ENCODE measurements at regions not wholly inside any gene's neighbourhood (a gene's known extent, or its start where the extent isn't known, plus 50 kb on each side); places are given as distances from the start of the nearest gene placed in this dataset.

DNA sequence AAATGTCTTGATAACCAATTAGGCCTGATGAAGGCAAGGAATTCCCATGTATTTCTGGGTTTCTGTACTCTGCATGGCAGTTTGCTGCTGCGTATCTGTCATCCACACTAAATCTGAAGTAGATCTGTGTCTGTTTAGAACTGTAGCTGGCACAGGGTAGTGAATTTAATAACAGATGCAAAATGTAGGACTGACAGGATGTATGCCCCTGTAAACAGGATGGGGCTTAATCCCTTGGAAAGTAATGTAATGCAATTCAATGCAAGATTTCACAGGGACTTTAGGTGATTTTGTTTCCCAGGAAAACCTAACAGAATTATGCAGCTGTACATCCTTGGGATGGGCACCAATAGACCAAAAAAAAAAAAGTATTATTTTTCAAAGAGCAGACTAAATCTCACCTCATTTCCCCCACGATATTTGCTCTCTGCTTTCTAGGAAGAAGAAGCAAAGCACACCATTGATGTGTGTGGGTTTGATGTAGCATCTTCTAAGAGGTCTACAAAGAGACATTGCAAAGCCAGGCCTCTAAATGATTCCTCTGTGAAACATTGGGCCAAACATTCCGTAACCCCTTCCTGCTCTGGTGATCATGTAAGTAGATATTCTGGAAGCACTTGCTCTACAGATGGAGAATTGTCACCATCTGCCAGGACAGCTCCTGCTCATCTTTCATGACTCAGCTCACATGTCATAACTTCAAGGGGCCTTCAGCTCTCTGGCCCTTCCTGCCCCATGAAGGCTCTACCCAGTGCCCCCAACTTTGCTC is 464.3 kb upstream of the RGMA start (continued):
- TF ChIP-seq, protein P1, sequence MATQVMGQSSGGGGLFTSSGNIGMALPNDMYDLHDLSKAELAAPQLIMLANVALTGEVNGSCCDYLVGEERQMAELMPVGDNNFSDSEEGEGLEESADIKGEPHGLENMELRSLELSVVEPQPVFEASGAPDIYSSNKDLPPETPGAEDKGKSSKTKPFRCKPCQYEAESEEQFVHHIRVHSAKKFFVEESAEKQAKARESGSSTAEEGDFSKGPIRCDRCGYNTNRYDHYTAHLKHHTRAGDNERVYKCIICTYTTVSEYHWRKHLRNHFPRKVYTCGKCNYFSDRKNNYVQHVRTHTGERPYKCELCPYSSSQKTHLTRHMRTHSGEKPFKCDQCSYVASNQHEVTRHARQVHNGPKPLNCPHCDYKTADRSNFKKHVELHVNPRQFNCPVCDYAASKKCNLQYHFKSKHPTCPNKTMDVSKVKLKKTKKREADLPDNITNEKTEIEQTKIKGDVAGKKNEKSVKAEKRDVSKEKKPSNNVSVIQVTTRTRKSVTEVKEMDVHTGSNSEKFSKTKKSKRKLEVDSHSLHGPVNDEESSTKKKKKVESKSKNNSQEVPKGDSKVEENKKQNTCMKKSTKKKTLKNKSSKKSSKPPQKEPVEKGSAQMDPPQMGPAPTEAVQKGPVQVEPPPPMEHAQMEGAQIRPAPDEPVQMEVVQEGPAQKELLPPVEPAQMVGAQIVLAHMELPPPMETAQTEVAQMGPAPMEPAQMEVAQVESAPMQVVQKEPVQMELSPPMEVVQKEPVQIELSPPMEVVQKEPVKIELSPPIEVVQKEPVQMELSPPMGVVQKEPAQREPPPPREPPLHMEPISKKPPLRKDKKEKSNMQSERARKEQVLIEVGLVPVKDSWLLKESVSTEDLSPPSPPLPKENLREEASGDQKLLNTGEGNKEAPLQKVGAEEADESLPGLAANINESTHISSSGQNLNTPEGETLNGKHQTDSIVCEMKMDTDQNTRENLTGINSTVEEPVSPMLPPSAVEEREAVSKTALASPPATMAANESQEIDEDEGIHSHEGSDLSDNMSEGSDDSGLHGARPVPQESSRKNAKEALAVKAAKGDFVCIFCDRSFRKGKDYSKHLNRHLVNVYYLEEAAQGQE (IDR thresholded peaks at IDR 0.05; ENCODE audit: low read depth), result no peak
- TF ChIP-seq POLR2AphosphoS5 (IDR thresholded peaks at IDR 0.05; ENCODE audit: low read depth, low read length) (no peak), TCF7L2 (IDR thresholded peaks at IDR 0.05; ENCODE audit: borderline replicate concordance, extremely low read depth, insufficient read depth, insufficient read length) (no peak)

DNA sequence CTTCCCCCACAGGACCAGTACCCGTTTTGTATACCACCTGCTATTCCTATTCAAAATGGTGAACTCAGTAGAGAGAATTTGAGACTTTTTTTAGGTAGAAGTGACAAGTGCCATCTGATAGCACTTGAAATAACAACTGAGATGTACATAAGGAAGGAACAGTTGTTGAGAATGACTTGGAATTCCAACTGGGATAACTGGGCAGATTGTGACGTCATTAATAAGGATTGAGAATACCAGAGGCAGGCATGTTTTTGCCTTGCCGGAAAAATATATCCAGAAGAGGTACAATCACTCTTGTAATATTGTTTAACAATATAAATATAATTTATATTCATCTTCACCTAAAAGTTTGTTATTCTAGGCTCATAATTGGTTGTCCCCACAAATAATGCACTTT is 454.1 kb upstream of the RGMA start:
- H3K36me3 ChIP-seq (ENCODE audit: control insufficient read depth in 1 of 2, insufficient read depth in 2 of 2, low read length in 2 of 2), result no peaks in the 10 kb centered on the region
- ChIA-PET RAD21 (ENCODE audit: low non-redundant PET in 1 of 2, low total read pairs in 2 of 2, uncharacterized antibody in 2 of 2, unreplicated experiment in 2 of 2) (no interaction called here), CTCF (no interaction called here), POLR2A (no interaction called here)
- no peaks in the 10 kb centered on the region for H3K9me2 ChIP-seq (ENCODE audit: insufficient read depth)
- H3K4me3 ChIP-seq (replicated peaks in 1 of 2; ENCODE audit: low read depth in 1 of 2, low read length in 2 of 2), result no peak overlapping the region
- no TSS peak for BruUV-seq (replicated peaks)
- no peaks in the 10 kb centered on the region for H3K79me2 ChIP-seq (ENCODE audit: insufficient read depth, low read length)
- no peak for TF ChIP-seq CBX3 (IDR thresholded peaks at IDR 0.05; ENCODE audit: low read depth)
- TF ChIP-seq SP1 (IDR thresholded peaks at IDR 0.05; ENCODE audit: low read depth), result no peak
- TF ChIP-seq POLR2AphosphoS5 (IDR thresholded peaks at IDR 0.05; ENCODE audit: low read depth, low read length), result no peak
- TF ChIP-seq ZNF274 (IDR thresholded peaks at IDR 0.05; ENCODE audit: low read depth, low read length), result no peak
- TF ChIP-seq POLR2A (IDR thresholded peaks at IDR 0.05; ENCODE audit: borderline replicate concordance, extremely low read depth, insufficient read depth, insufficient read length), result no peak
- TF ChIP-seq ELF1 (IDR thresholded peaks at IDR 0.05; ENCODE audit: borderline replicate concordance, low read depth), result no peak
- TF ChIP-seq EZH2 (IDR thresholded peaks at IDR 0.05), result no peak
- TF ChIP-seq SIN3A (IDR thresholded peaks at IDR 0.05; ENCODE audit: low read depth), result no peak
- TF ChIP-seq ZFX (IDR thresholded peaks at IDR 0.05), result no peak
- intact Hi-C loops (cut with micrococcal nuclease), result no loop called here
- H3K4me1 ChIP-seq (ENCODE audit: control insufficient read depth in 1 of 2, insufficient read depth in 2 of 2, low read length in 2 of 2), result no peaks in the 10 kb centered on the region
- DNase-seq (ENCODE audit: low read depth, low spot score), result no peak
- H3K9me3 ChIP-seq (ENCODE audit: control insufficient read depth in 1 of 2, insufficient read depth in 1 of 2, low read depth in 1 of 2, low read length in 2 of 2), result no peaks in the 10 kb centered on the region
- H4K20me1 ChIP-seq (ENCODE audit: insufficient read depth), result no peaks in the 10 kb centered on the region
- H3K4me2 ChIP-seq (ENCODE audit: low read length), result no peak overlapping the region
- H3K9ac ChIP-seq (ENCODE audit: low read length), result no peak overlapping the region
- ATAC-seq, result no peak
- no peak overlapping the region for H3K27ac ChIP-seq (ENCODE audit: low read depth, low read length)
- no peak overlapping the region for H2AFZ ChIP-seq (ENCODE audit: low read depth, low read length, poor library complexity, severe bottlenecking)
- H3K27me3 ChIP-seq (ENCODE audit: insufficient read depth, low read length), result no peaks in the 10 kb centered on the region
